Ascending aorta (tissue), 2 donors: ENCODE measurements at regions not wholly inside any gene's neighbourhood (a gene's known extent, or its start where the extent isn't known, plus 50 kb on each side); places are given as distances from the start of the nearest gene placed in this dataset.

ENCODE experiments used
- DNase-seq, 2 donors: peaks; one replicate each; pipeline ENCODE4 v3.0.0-alpha.2; 2019; ENCODE audit warnings: low spot score in 2 of 2
- H3K27ac ChIP-seq, 2 donors: fragments of 200-600 bp; sonication (generic); one replicate each; pipeline ENCODE4 v1.5.1; 2016 to 2017; ENCODE audit warnings: mild to moderate bottlenecking in 1 of 2
- H3K27me3 ChIP-seq: fragments of 200-600 bp; sonication (generic); one replicate; pipeline ENCODE4 v1.5.1; 2017
- H3K36me3 ChIP-seq, 2 donors: fragments of 200-600 bp; sonication (generic); one replicate each; pipeline ENCODE4 v1.5.1; 2016
- H3K4me1 ChIP-seq, 2 donors: fragments of 200-600 bp; sonication (generic); one replicate each; pipeline ENCODE4 v1.5.1; 2016 to 2017; ENCODE audit warnings: mild to moderate bottlenecking in 1 of 2
- H3K4me3 ChIP-seq, 2 donors: fragments of 200-600 bp; sonication (generic); one replicate each; pipeline ENCODE4 v1.5.1; 2016 to 2017; ENCODE audit warnings: mild to moderate bottlenecking in 1 of 2
- H3K9me3 ChIP-seq, 2 donors: fragments of 200-600 bp; sonication (generic); one replicate each; pipeline ENCODE4 v1.5.1; 2016
- intact Hi-C: fragments of 100-400 bp; cut with DNase I; formaldehyde crosslinking; loops from one replicate; pipeline ENCODE4 v1.15.1; 2023
- TF ChIP-seq, protein P1 (sequence below), 3 experiments: fragments of 200-600 bp in 2 of 3; fragments of 450-650 bp in 1 of 3; sonication (generic) in 2 of 3; IDR thresholded peaks; one replicate each; pipeline ENCODE4 v1.5.1; 2016 to 2019; ENCODE audit warnings: antibody characterized with exemption in 3 of 3, mild to moderate bottlenecking in 1 of 3, moderate library complexity in 1 of 3

DNA sequence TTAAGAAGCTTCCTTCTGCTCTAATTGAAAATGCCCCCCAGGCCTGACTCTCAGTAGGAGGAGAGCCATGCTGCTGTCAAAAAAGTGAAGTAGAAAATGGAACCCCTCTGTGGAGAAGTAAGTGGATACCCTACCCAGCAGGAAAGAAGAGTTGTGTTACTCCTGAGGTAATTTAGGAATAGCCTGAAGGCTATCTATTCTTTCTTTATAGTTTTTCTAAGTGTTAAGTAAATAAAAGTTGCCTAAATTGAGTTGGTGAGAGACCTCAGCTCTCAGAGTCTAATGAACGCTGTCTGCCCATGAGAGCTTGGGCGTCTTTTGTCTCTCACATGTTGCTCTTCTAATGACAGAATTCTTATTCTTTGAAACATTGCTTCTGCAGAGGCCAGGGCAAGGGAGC, 116.2 kb downstream of the NSUN3 start:
- intact Hi-C loops, result no loop called here
- no peak overlapping the region for H3K4me3 ChIP-seq
- no peaks in the 10 kb centered on the region for H3K27me3 ChIP-seq
- H3K4me1 ChIP-seq, result no peaks in the 10 kb centered on the region
- H3K9me3 ChIP-seq, result no peaks in the 10 kb centered on the region
- no peak overlapping the region for H3K27ac ChIP-seq
- no peaks in the 10 kb centered on the region for H3K36me3 ChIP-seq
- TF ChIP-seq, protein P1, sequence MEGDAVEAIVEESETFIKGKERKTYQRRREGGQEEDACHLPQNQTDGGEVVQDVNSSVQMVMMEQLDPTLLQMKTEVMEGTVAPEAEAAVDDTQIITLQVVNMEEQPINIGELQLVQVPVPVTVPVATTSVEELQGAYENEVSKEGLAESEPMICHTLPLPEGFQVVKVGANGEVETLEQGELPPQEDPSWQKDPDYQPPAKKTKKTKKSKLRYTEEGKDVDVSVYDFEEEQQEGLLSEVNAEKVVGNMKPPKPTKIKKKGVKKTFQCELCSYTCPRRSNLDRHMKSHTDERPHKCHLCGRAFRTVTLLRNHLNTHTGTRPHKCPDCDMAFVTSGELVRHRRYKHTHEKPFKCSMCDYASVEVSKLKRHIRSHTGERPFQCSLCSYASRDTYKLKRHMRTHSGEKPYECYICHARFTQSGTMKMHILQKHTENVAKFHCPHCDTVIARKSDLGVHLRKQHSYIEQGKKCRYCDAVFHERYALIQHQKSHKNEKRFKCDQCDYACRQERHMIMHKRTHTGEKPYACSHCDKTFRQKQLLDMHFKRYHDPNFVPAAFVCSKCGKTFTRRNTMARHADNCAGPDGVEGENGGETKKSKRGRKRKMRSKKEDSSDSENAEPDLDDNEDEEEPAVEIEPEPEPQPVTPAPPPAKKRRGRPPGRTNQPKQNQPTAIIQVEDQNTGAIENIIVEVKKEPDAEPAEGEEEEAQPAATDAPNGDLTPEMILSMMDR (IDR thresholded peaks at IDR 0.05), result no peak
- no peak for DNase-seq

DNA sequence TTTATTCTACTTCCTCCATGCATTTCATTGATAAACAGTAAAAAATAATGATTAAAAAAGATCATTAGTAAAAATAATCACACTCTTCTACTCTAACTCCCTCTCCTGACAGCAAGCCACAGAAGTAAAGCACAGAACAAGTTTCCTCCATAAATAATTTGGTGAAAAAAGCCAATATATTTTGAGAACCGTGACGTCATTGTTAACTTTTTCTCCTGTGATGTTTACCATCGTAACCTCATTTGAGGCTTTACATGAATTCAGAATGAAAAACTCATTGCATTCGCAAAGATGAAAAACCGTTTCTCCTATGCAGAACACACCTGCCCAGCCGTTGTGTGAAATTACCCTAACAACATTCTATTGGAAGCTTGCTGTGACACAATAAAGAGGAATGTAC, 120.7 kb downstream of the NSUN3 start:
- no peaks in the 10 kb centered on the region for H3K9me3 ChIP-seq
- no peak for DNase-seq
- H3K27me3 ChIP-seq, result no peaks in the 10 kb centered on the region
- H3K4me3 ChIP-seq, result no peak overlapping the region
- H3K27ac ChIP-seq, result no peak overlapping the region
- no peaks in the 10 kb centered on the region for H3K36me3 ChIP-seq
- TF ChIP-seq, protein P1 (IDR thresholded peaks at IDR 0.05), result no peak
- H3K4me1 ChIP-seq, result no peaks in the 10 kb centered on the region
- intact Hi-C loops, result no loop called here

DNA sequence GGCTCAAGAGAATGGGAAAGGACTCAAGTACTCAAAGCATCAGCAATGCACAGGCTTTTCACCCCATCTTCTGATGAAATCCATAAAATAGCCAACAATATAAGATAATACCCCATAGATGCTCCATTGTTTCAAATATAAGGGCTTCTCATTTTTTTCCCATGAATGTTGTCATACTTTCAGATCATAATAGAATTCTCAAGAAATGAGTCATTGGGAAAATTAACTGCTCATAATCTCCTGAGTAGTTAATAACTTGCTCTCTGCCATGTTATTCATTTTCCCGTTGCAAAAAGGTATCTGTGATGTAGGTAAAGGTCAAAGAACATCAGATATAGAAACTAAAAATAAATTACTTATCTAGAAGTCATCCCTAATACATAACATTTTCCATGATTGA, 121.9 kb downstream of the NSUN3 start:
- H3K4me1 ChIP-seq, result no peaks in the 10 kb centered on the region
- no peak overlapping the region for H3K27ac ChIP-seq
- intact Hi-C loops, result no loop called here
- H3K36me3 ChIP-seq, result no peaks in the 10 kb centered on the region
- TF ChIP-seq, protein P1 (IDR thresholded peaks at IDR 0.05), result no peak
- DNase-seq, result no peak
- H3K9me3 ChIP-seq, result no peaks in the 10 kb centered on the region
- no peaks in the 10 kb centered on the region for H3K27me3 ChIP-seq
- no peak overlapping the region for H3K4me3 ChIP-seq

DNA sequence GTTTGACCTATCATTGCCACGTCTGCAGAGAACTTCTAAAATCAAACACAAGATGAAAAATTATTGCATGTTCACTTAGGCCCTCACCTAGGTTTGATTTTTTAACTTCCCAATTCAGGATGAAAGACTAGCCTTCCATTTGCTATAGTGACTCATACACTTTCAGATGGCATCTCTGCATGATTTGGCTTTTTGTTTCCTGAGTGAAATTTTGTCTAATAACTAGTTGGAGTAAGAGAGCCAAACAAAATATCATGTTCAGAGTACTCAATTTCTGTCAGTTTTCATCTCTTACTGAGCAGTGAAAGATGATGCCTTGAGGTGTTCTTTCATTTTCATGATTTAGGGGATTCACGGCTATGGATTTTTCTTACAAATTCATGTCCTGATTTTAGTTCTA, 122.9 kb downstream of the NSUN3 start:
- Histone ChIP-seq H3K27me3 (no peaks in the 10 kb centered on the region), H3K4me1 (no peaks in the 10 kb centered on the region), H3K9me3 (no peaks in the 10 kb centered on the region), H3K4me3 (no peak overlapping the region), H3K36me3 (no peaks in the 10 kb centered on the region), H3K27ac (no peak overlapping the region)
- TF ChIP-seq, protein P1 (IDR thresholded peaks at IDR 0.05), result no peak
- intact Hi-C loops, result no loop called here
- DNase-seq, result no peak

DNA sequence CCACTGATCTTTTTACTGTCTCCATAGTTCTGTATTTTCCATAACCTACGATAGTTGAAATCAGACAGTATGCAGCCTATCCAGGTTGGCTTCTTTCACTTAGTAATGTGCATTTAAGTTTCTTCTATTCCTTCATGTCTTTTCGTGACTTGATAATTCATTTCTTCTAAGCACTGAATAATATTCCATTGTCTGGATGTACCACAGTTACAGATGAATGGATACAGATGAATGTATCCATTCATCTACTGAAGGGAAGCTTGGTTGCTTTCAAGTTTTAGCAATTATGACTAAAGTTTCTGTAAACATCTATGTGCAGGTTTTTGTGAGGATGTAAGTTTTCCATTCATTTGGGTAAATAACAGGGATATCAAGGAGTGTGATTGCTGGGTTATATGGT, 124.8 kb downstream of the NSUN3 start:
- Histone ChIP-seq H3K36me3 (no peaks in the 10 kb centered on the region), H3K4me1 (no peaks in the 10 kb centered on the region), H3K9me3 (no peaks in the 10 kb centered on the region), H3K27me3 (no peaks in the 10 kb centered on the region), H3K4me3 (no peak overlapping the region), H3K27ac (no peak overlapping the region)
- DNase-seq, result no peak
- TF ChIP-seq, protein P1 (IDR thresholded peaks at IDR 0.05), result no peak
- intact Hi-C loops, result no loop called here

DNA sequence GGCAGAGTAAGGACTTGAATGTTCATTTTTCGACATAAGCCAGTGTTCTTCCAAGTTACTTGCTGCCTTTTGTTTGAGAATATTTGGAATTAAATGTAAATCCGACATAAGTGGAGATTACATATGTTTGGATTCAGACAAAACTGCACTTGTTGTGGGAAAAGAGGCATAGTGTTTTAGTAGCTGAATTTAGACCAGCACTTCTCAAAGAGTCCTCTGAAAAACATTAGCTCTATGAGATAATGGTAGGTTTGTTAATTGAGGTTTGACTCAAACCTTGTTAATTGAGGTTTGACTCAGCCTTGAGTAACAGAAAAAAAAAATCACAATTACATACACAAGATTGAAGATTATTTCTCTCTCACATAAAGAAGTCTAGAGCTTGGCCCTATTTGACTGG, 132.5 kb downstream of the NSUN3 start:
- Histone ChIP-seq H3K4me1 (no peaks in the 10 kb centered on the region), H3K4me3 (no peak overlapping the region), H3K36me3 (no peaks in the 10 kb centered on the region), H3K27ac (no peak overlapping the region), H3K27me3 (no peaks in the 10 kb centered on the region), H3K9me3 (no peaks in the 10 kb centered on the region)
- intact Hi-C loops, result no loop called here
- TF ChIP-seq, protein P1 (IDR thresholded peaks at IDR 0.05), result no peak
- no peak for DNase-seq
